HCT116 (cell line): ENCODE measurements at regions not wholly inside any gene's neighbourhood (a gene's known extent, or its start where the extent isn't known, plus 50 kb on each side); places are given as distances from the start of the nearest gene placed in this dataset.

Experiments
- ATAC-seq: fragments of 200-7000 bp; cut with Tn5 transposase; 2 replicates; pipeline ENCODE4 v1.9.1; 2020; ENCODE audit warnings: mild to moderate bottlenecking, moderate library complexity
- BruUV-seq: library from RNA; stranded (reverse); fragments of 400-500 nt; replicated peaks from 2 replicates; lab custom pipeline; 2021; lab: Mats Ljungman, UMichigan
- CTCF ChIA-PET: fragments of 300-600 bp; sonication (Branson Sonifier 250); formaldehyde crosslinking; loops from one replicate; lab custom pipeline; 2021; ENCODE audit warnings: antibody characterized with exemption; lab: Charles Lee
- POLR2A ChIA-PET: fragments of 300-600, 350-600 bp; sonication (Branson Sonifier 250); formaldehyde crosslinking; loops from one replicate; lab custom pipeline; 2021; ENCODE audit warnings: antibody characterized with exemption; lab: Charles Lee
- RAD21 ChIA-PET, 2 experiments: fragments of 300-600 bp; sonication (Branson Sonifier 250); formaldehyde crosslinking; loops; one replicate each; lab custom pipeline; 2023; ENCODE audit warnings: low total read pairs in 2 of 2; ENCODE audit not compliant: uncharacterized antibody in 2 of 2, unreplicated experiment in 2 of 2, low non-redundant PET in 1 of 2; lab: Charles Lee
- DNase-seq: peaks from one replicate; pipeline ENCODE4 v3.0.0-alpha.2; 2010; ENCODE audit warnings: low read depth, low spot score
- H2AFZ ChIP-seq: fragments of 200-600 bp; shearing (Covaris generic), sonication (generic); 2 replicates; pipeline ENCODE4 v1.6.1; 2017; ENCODE audit warnings: low read depth, mixed run types, mixed read lengths, antibody characterized with exemption, low read length; ENCODE audit not compliant: poor library complexity, severe bottlenecking
- H3K27ac ChIP-seq: 2 replicates; pipeline ENCODE4 v1.5.1; 2012; ENCODE audit warnings: low read depth, low read length
- H3K27me3 ChIP-seq: fragments of 200-600 bp; sonication (generic); 2 replicates; pipeline ENCODE4 v1.6.1; 2016; ENCODE audit warnings: mixed run types, low read length, mixed read lengths; ENCODE audit not compliant: insufficient read depth
- H3K36me3 ChIP-seq, 2 experiments: fragments of 200-500 bp in 1 of 2; fragments of 200-600 bp in 1 of 2; sonication (Bioruptor generic) in 1 of 2; sonication (generic) in 1 of 2; 2 replicates each; pipeline versions ENCODE4 v1.5.1 to v1.6.1; 2014 to 2016; ENCODE audit warnings: low read length in 2 of 2, inconsistent platforms in 1 of 2, mixed read lengths in 1 of 2, mixed run types in 1 of 2; ENCODE audit not compliant: insufficient read depth in 2 of 2, control insufficient read depth in 1 of 2
- H3K4me1 ChIP-seq, 2 experiments: fragments of 200-600 bp in 1 of 2; sonication (generic) in 1 of 2; 2 replicates each; pipeline versions ENCODE4 v1.5.1 to v1.6.1; 2012 to 2017; ENCODE audit warnings: low read length in 2 of 2, inconsistent platforms in 1 of 2, mild to moderate bottlenecking in 1 of 2, mixed read lengths in 1 of 2, mixed run types in 1 of 2, moderate library complexity in 1 of 2; ENCODE audit not compliant: insufficient read depth in 2 of 2, control insufficient read depth in 1 of 2
- H3K4me2 ChIP-seq: fragments of 200-600 bp; sonication (generic); 2 replicates; pipeline ENCODE4 v1.6.1; 2017; ENCODE audit warnings: mixed run types, low read length, mixed read lengths
- H3K4me3 ChIP-seq, 2 experiments: fragments of 200-600 bp in 1 of 2; sonication (generic) in 1 of 2; replicated peaks in 1 of 2; 2 replicates each; pipeline ENCODE4 v1.5.1; 2011 to 2016; ENCODE audit warnings: low read length in 2 of 2, control low read depth in 1 of 2, low read depth in 1 of 2, mild to moderate bottlenecking in 1 of 2, mixed read lengths in 1 of 2, mixed run types in 1 of 2
- H3K79me2 ChIP-seq: fragments of 200-600 bp; sonication (generic); 2 replicates; pipeline ENCODE4 v1.6.1; 2017; ENCODE audit warnings: mild to moderate bottlenecking, mixed run types, low read length, moderate library complexity, mixed read lengths; ENCODE audit not compliant: insufficient read depth
- H3K9ac ChIP-seq: fragments of 200-600 bp; sonication (generic); 2 replicates; pipeline ENCODE4 v1.6.1; 2016; ENCODE audit warnings: low read length, mixed read lengths
- H3K9me2 ChIP-seq: fragments of 200-600 bp; sonication (generic), shearing (Covaris generic); 2 replicates; pipeline ENCODE4 v1.6.1; 2017; ENCODE audit warnings: mixed run types, mild to moderate bottlenecking, moderate library complexity; ENCODE audit not compliant: insufficient read depth
- H3K9me3 ChIP-seq, 2 experiments: fragments of 200-500 bp in 1 of 2; fragments of 200-600 bp in 1 of 2; sonication (Bioruptor generic) in 1 of 2; sonication (generic) in 1 of 2; 2 replicates each; pipeline ENCODE4 v1.6.1; 2014 to 2017; ENCODE audit warnings: low read length in 2 of 2, mixed read lengths in 2 of 2, inconsistent platforms in 1 of 2, low read depth in 1 of 2, mild to moderate bottlenecking in 1 of 2, mixed run types in 1 of 2, moderate library complexity in 1 of 2; ENCODE audit not compliant: control insufficient read depth in 1 of 2, insufficient read depth in 1 of 2
- H4K20me1 ChIP-seq: fragments of 200-600 bp; sonication (generic), shearing (Covaris generic); 2 replicates; pipeline ENCODE4 v1.6.1; 2017; ENCODE audit warnings: mixed run types, mild to moderate bottlenecking, moderate library complexity; ENCODE audit not compliant: insufficient read depth
- EGR1 ChIP-seq: IDR thresholded peaks from 2 replicates; pipeline ENCODE4 v1.6.1; 2012; ENCODE audit warnings: low read depth
- ELF1 ChIP-seq: IDR thresholded peaks from 2 replicates; pipeline ENCODE4 v1.6.1; 2012; ENCODE audit warnings: low read depth, borderline replicate concordance
- EZH2phosphoT487 ChIP-seq: fragments of 200-600 bp; IDR thresholded peaks from 2 replicates; pipeline ENCODE4 v1.6.1; 2018; ENCODE audit warnings: antibody characterized with exemption, borderline replicate concordance
- FOSL1 ChIP-seq: IDR thresholded peaks from 2 replicates; pipeline ENCODE4 v1.6.1; 2012; ENCODE audit warnings: low read depth
- POLR2A ChIP-seq: IDR thresholded peaks from 2 replicates; pipeline ENCODE4 v1.7.0; 2011; ENCODE audit warnings: borderline replicate concordance; ENCODE audit not compliant: insufficient read depth, insufficient read length; ENCODE audit errors: extremely low read depth
- POLR2AphosphoS5 ChIP-seq: IDR thresholded peaks from 2 replicates; pipeline ENCODE4 v1.6.1; 2011; ENCODE audit warnings: mild to moderate bottlenecking, low read depth, low read length, moderate library complexity
- RAD21 ChIP-seq: IDR thresholded peaks from 2 replicates; pipeline ENCODE4 v1.6.1; 2012; ENCODE audit warnings: low read depth, mild to moderate bottlenecking
- SP1 ChIP-seq: IDR thresholded peaks from 2 replicates; pipeline ENCODE4 v1.6.1; 2012; ENCODE audit warnings: low read depth
- ZNF274 ChIP-seq: fragments of 200-500 bp; sonication (Bioruptor generic); IDR thresholded peaks from 2 replicates; pipeline ENCODE4 v1.6.1; 2014; ENCODE audit warnings: mild to moderate bottlenecking, low read depth, low read length, inconsistent platforms
- intact Hi-C: fragments of 100-400 bp; cut with micrococcal nuclease; formaldehyde crosslinking; loops from 2 replicates; pipeline ENCODE4 v1.10.0; 2022
- TF ChIP-seq, protein P1 (sequence below): IDR thresholded peaks from 2 replicates; pipeline ENCODE4 v1.6.1; 2012
- TF ChIP-seq, protein P2 (sequence below), 3 experiments: fragments of 200-600 bp in 1 of 3; sonication (generic) in 1 of 3; IDR thresholded peaks in 2 of 3; conservative IDR thresholded peaks in 1 of 3; 2 replicates each; pipeline ENCODE4 v1.5.1; 2012 to 2017; ENCODE audit warnings: low read depth in 2 of 3, low read length in 2 of 3, antibody characterized with exemption in 1 of 3, borderline replicate concordance in 1 of 3, control low read depth in 1 of 3, mild to moderate bottlenecking in 1 of 3, mixed read lengths in 1 of 3, mixed run types in 1 of 3, moderate library complexity in 1 of 3; ENCODE audit not compliant: insufficient read depth in 1 of 3

DNA sequence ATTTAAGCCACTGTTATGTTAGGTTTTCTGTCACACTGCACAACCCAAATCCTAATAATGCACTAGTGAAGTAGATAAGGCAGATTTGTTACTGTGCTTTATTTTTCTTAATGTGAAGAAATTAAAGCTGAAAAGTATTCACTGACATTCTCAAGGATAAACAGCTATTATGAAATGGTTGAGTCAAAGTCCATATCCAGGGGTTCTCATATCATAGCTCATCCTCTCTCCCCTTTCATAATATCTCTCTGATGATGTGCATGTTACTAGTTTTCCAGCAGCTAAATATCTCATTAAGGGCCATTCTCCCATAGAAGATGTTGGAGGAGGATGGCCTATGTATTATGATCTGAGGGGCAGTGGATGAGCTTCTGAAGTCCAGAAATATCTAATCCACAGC, 53.6 kb upstream of the CCDC190 start:
- RAD21 ChIA-PET, result no interaction called here
- Histone ChIP-seq H3K9me2 (no peaks in the 10 kb centered on the region), H3K9me3 (no peaks in the 10 kb centered on the region; a peak in 1 of 4 replicates), H3K27ac (no peak overlapping the region), H3K4me3 (no peak overlapping the region), H2AFZ (no peak overlapping the region), H3K79me2 (no peaks in the 10 kb centered on the region), H3K36me3 (no peaks in the 10 kb centered on the region), H4K20me1 (no peaks in the 10 kb centered on the region), H3K9ac (no peak overlapping the region), H3K4me1 (no peaks in the 10 kb centered on the region), H3K27me3 (no peaks in the 10 kb centered on the region), H3K4me2 (no peak overlapping the region)
- CTCF ChIA-PET, result no interaction called here
- no TSS peak for BruUV-seq
- DNase-seq, result no peak
- intact Hi-C loops, result no loop called here
- ATAC-seq, result no peak
- POLR2A ChIA-PET, result no interaction called here
- TF ChIP-seq POLR2AphosphoS5, result no peak
- no peak for TF ChIP-seq SP1
- no peak for TF ChIP-seq RAD21
- TF ChIP-seq ZNF274, result no peak
- TF ChIP-seq ELF1, result no peak
- TF ChIP-seq, protein P1, sequence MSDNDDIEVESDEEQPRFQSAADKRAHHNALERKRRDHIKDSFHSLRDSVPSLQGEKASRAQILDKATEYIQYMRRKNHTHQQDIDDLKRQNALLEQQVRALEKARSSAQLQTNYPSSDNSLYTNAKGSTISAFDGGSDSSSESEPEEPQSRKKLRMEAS, result no peak
- TF ChIP-seq EGR1, result no peak
- no peak for TF ChIP-seq EZH2phosphoT487
- no peak for TF ChIP-seq FOSL1
- TF ChIP-seq POLR2A, result no peak
- TF ChIP-seq, protein P2, sequence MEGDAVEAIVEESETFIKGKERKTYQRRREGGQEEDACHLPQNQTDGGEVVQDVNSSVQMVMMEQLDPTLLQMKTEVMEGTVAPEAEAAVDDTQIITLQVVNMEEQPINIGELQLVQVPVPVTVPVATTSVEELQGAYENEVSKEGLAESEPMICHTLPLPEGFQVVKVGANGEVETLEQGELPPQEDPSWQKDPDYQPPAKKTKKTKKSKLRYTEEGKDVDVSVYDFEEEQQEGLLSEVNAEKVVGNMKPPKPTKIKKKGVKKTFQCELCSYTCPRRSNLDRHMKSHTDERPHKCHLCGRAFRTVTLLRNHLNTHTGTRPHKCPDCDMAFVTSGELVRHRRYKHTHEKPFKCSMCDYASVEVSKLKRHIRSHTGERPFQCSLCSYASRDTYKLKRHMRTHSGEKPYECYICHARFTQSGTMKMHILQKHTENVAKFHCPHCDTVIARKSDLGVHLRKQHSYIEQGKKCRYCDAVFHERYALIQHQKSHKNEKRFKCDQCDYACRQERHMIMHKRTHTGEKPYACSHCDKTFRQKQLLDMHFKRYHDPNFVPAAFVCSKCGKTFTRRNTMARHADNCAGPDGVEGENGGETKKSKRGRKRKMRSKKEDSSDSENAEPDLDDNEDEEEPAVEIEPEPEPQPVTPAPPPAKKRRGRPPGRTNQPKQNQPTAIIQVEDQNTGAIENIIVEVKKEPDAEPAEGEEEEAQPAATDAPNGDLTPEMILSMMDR (IDR thresholded peaks at IDR 0.05 in 2 of 3, conservative IDR thresholded peaks at IDR 0.05 in 1 of 3; ENCODE audit: borderline replicate concordance in 1 of 3, insufficient read depth in 1 of 3, low read depth in 2 of 3, low read length in 2 of 3), result no peak
